HepG2 (cell line): ENCODE measurements at regions not wholly inside any gene's neighbourhood (a gene's known extent, or its start where the extent isn't known, plus 50 kb on each side); places are given as distances from the start of the nearest gene placed in this dataset.
"Not testable (repeated sequence)": the region's sequence is repeated elsewhere in the genome, so short reads cannot be mapped to it uniquely, and the experiment has no call there.

Experiments used
- CEBPB ChIP-seq: IDR thresholded peaks from 2 replicates; pipeline ENCODE4 v1.6.1; 2011; ENCODE audit warnings: low read depth, low read length, improper control_type of control experiment, borderline replicate concordance
- ESRRA ChIP-seq: sonication (generic); formaldehyde crosslinking; IDR thresholded peaks from 2 replicates; pipeline ENCODE4 v1.5.1; 2020; ENCODE audit warnings: mild to moderate bottlenecking, low read depth, missing genetic modification reagents
- EZH2 ChIP-seq: conservative IDR thresholded peaks from 2 replicates; pipeline ENCODE4 v1.6.1; 2012; ENCODE audit warnings: mild to moderate bottlenecking, low read depth, low read length, moderate library complexity
- SRF ChIP-seq: IDR thresholded peaks from 2 replicates; pipeline ENCODE4 v1.6.1; 2011; ENCODE audit warnings: mild to moderate bottlenecking, low read depth, low read length, moderate library complexity
- ZBTB3 ChIP-seq: sonication (generic); formaldehyde crosslinking; IDR thresholded peaks from 2 replicates; pipeline ENCODE4 v1.4.0; 2020; ENCODE audit warnings: low read depth, mild to moderate bottlenecking, moderate library complexity, missing genetic modification reagents, borderline replicate concordance
- TF ChIP-seq, protein P1 (sequence below): sonication (generic); formaldehyde crosslinking; IDR thresholded peaks from 2 replicates; pipeline ENCODE4 v1.4.0; 2020; ENCODE audit warnings: missing genetic modification reagents
- TF ChIP-seq, protein P2 (sequence below): sonication (generic); formaldehyde crosslinking; IDR thresholded peaks from 2 replicates; pipeline ENCODE4 v1.5.0; 2020; ENCODE audit warnings: mild to moderate bottlenecking, missing genetic modification reagents, moderate library complexity

GRCh38 chr13:103457050-103457449 is 390.8 kb upstream of the SLC10A2 start:
- TF ChIP-seq CEBPB; EZH2; ZBTB3 (CRISPR knock-in tag); SRF; ESRRA: not testable (repeated sequence)
- TF ChIP-seq, protein P1, sequence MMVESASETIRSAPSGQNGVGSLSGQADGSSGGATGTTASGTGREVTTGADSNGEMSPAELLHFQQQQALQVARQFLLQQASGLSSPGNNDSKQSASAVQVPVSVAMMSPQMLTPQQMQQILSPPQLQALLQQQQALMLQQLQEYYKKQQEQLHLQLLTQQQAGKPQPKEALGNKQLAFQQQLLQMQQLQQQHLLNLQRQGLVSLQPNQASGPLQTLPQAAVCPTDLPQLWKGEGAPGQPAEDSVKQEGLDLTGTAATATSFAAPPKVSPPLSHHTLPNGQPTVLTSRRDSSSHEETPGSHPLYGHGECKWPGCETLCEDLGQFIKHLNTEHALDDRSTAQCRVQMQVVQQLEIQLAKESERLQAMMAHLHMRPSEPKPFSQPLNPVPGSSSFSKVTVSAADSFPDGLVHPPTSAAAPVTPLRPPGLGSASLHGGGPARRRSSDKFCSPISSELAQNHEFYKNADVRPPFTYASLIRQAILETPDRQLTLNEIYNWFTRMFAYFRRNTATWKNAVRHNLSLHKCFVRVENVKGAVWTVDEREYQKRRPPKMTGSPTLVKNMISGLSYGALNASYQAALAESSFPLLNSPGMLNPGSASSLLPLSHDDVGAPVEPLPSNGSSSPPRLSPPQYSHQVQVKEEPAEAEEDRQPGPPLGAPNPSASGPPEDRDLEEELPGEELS (CRISPR knock-in tag) = not testable (repeated sequence)
- TF ChIP-seq, protein P2, sequence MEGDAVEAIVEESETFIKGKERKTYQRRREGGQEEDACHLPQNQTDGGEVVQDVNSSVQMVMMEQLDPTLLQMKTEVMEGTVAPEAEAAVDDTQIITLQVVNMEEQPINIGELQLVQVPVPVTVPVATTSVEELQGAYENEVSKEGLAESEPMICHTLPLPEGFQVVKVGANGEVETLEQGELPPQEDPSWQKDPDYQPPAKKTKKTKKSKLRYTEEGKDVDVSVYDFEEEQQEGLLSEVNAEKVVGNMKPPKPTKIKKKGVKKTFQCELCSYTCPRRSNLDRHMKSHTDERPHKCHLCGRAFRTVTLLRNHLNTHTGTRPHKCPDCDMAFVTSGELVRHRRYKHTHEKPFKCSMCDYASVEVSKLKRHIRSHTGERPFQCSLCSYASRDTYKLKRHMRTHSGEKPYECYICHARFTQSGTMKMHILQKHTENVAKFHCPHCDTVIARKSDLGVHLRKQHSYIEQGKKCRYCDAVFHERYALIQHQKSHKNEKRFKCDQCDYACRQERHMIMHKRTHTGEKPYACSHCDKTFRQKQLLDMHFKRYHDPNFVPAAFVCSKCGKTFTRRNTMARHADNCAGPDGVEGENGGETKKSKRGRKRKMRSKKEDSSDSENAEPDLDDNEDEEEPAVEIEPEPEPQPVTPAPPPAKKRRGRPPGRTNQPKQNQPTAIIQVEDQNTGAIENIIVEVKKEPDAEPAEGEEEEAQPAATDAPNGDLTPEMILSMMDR (CRISPR knock-in tag) = not testable (repeated sequence)
